Prostate gland (tissue), 2 donors: ENCODE measurements at regions not wholly inside any gene's neighbourhood (a gene's known extent, or its start where the extent isn't known, plus 50 kb on each side); places are given as distances from the start of the nearest gene placed in this dataset.

Experiments used
- DNase-seq: peaks from one replicate; pipeline ENCODE4 v3.0.0-alpha.2; 2019; ENCODE audit warnings: low spot score
- H3K27ac ChIP-seq, 2 donors: fragments of 200-600 bp; sonication (generic); 2 replicates each; pipeline ENCODE4 v1.5.1; 2017 to 2019
- H3K27me3 ChIP-seq: fragments of 200-600 bp; sonication (generic); replicated peaks from 2 replicates; pipeline ENCODE4 v1.5.1; 2019; ENCODE audit not compliant: insufficient read depth
- H3K36me3 ChIP-seq, 2 donors: fragments of 200-600 bp; sonication (generic); 1 replicate in 1 of 2; 2 replicates in 1 of 2; pipeline versions ENCODE4 v1.5.1 to v1.8.1; 2017 to 2019
- H3K4me1 ChIP-seq: fragments of 200-600 bp; sonication (generic); replicated peaks from 2 replicates; pipeline ENCODE4 v1.5.1; 2019
- H3K4me3 ChIP-seq, 2 donors: fragments of 200-600 bp; sonication (generic); 2 replicates each; pipeline ENCODE4 v1.5.1; 2017 to 2019
- H3K9me3 ChIP-seq: fragments of 200-600 bp; sonication (generic); 2 replicates; pipeline ENCODE4 v1.5.1; 2017
- CTCF ChIP-seq, 4 experiments: fragments of 200-600 bp in 2 of 4; fragments of 450-650 bp in 2 of 4; sonication (generic) in 2 of 4; IDR thresholded peaks; 1 replicate in 3 of 4; 2 replicates in 1 of 4; pipeline ENCODE4 v1.5.1; 2016 to 2019; ENCODE audit warnings: antibody characterized with exemption in 4 of 4, mild to moderate bottlenecking in 2 of 4, moderate library complexity in 2 of 4
- POLR2A ChIP-seq: fragments of 450-650 bp; IDR thresholded peaks from one replicate; pipeline ENCODE4 v1.6.1; 2016; ENCODE audit warnings: antibody characterized with exemption, mild to moderate bottlenecking
- POLR2AphosphoS5 ChIP-seq: sonication (generic); formaldehyde crosslinking; IDR thresholded peaks from one replicate; pipeline ENCODE4 v1.6.1; 2017; ENCODE audit warnings: antibody characterized with exemption
- WGBS: methylation state at CpG from one replicate; pipeline ENCODE4 v1.1.5; 2018; 5-methylcytosine and 5-hydroxymethylcytosine counted together
- intact Hi-C: fragments of 100-400 bp; cut with DNase I; formaldehyde crosslinking; loops from one replicate; pipeline ENCODE4 v1.14.2; 2022

- intact Hi-C loops, result loop anchor here (10.0 kb wide), 1 partner anchor 195 kb away; no protein-coding TSS in a partner anchor
- TF ChIP-seq CTCF (IDR thresholded peaks at IDR 0.05) (no peak), POLR2A (no peak), POLR2AphosphoS5 (no peak)
- H3K27me3 ChIP-seq, result no peaks in the 10 kb centered on the region
- H3K36me3 ChIP-seq, result no peaks in the 10 kb centered on the region
- no peak for DNase-seq
- H3K4me3 ChIP-seq, result no peak overlapping the region
- H3K9me3 ChIP-seq, result no peaks in the 10 kb centered on the region
- no peak overlapping the region for H3K27ac ChIP-seq
- no peaks in the 10 kb centered on the region for H3K4me1 ChIP-seq
Measured at GRCh38 chrX:69090022-69090421, 75.2 kb downstream of the PJA1 start.

GRCh38 chrX:69089203-69089602 lies 76.0 kb downstream of the PJA1 start:
- no peak for DNase-seq
- H3K36me3 ChIP-seq, result no peaks in the 10 kb centered on the region
- intact Hi-C loops, result no loop called here
- H3K4me1 ChIP-seq, result no peaks in the 10 kb centered on the region
- no peak for TF ChIP-seq POLR2AphosphoS5
- TF ChIP-seq CTCF (IDR thresholded peaks at IDR 0.05), result no peak
- no peak for TF ChIP-seq POLR2A
- H3K27me3 ChIP-seq, result no peaks in the 10 kb centered on the region
- no peaks in the 10 kb centered on the region for H3K9me3 ChIP-seq
- H3K27ac ChIP-seq, result no peak overlapping the region
- WGBS, result 84% methylated on average over 3 of the region's 3 CpGs
- H3K4me3 ChIP-seq, result no peak overlapping the region

- DNase-seq, result no peak
- WGBS, result 89% methylated on average over 7 of the region's 12 CpGs
- no peak for TF ChIP-seq POLR2AphosphoS5
- TF ChIP-seq CTCF (IDR thresholded peaks at IDR 0.05), result no peak
- no peak for TF ChIP-seq POLR2A
- intact Hi-C loops, result no loop called here
- Histone ChIP-seq H3K36me3 (no peaks in the 10 kb centered on the region), H3K9me3 (no peaks in the 10 kb centered on the region), H3K27ac (no peak overlapping the region), H3K27me3 (no peaks in the 10 kb centered on the region), H3K4me1 (no peaks in the 10 kb centered on the region), H3K4me3 (no peak overlapping the region)
Measured at GRCh38 chrX:69088171-69088938, 76.9 kb downstream of the PJA1 start.

- DNase-seq, result no peak
- Histone ChIP-seq H3K36me3 (no peaks in the 10 kb centered on the region), H3K27ac (no peak overlapping the region), H3K4me3 (no peak overlapping the region), H3K9me3 (no peaks in the 10 kb centered on the region), H3K4me1 (no peaks in the 10 kb centered on the region), H3K27me3 (no peaks in the 10 kb centered on the region)
- intact Hi-C loops, result no loop called here
- 72% methylated on average over 4 of the region's 4 CpGs for WGBS
- no peak for TF ChIP-seq CTCF (IDR thresholded peaks at IDR 0.05)
- no peak for TF ChIP-seq POLR2AphosphoS5
- no peak for TF ChIP-seq POLR2A
Measured at GRCh38 chrX:69085826-69086225, 79.4 kb downstream of the PJA1 start.

- no peaks in the 10 kb centered on the region for H3K4me1 ChIP-seq
- H3K4me3 ChIP-seq, result no peak overlapping the region
- no peak for DNase-seq
- no peaks in the 10 kb centered on the region for H3K27me3 ChIP-seq
- H3K36me3 ChIP-seq, result no peaks in the 10 kb centered on the region
- 71% methylated on average over 1 of the region's 1 CpG for WGBS
- H3K27ac ChIP-seq, result no peak overlapping the region
- intact Hi-C loops, result no loop called here
- H3K9me3 ChIP-seq, result no peaks in the 10 kb centered on the region
- TF ChIP-seq POLR2A, result no peak
- no peak for TF ChIP-seq CTCF (IDR thresholded peaks at IDR 0.05)
- TF ChIP-seq POLR2AphosphoS5, result no peak
Measured at GRCh38 chrX:69085151-69085550, 80.1 kb downstream of the PJA1 start.
